ENCODE measurements at regions not wholly inside any gene's neighbourhood (a gene's known extent, or its start where the extent isn't known, plus 50 kb on each side); places are given as distances from the start of the nearest gene placed in this dataset.

- H3K4me3 ChIP-seq (ENCODE audit: low read depth in 2 of 2, low read length in 2 of 2), result no peak overlapping the region
- no peaks in the 10 kb centered on the region for H3K9me3 ChIP-seq (ENCODE audit: control insufficient read depth, insufficient read depth, low read depth, low read length)
- in situ Hi-C loops (cut with HindIII; ENCODE audit: low pct_unique_long_range_greater_than_20kb, low sequenced_read_pairs) (no loop called here), intact Hi-C loops (cut with micrococcal nuclease; ENCODE audit: unreplicated experiment) (no loop called here)
- no peak for TF ChIP-seq SIN3A (IDR thresholded peaks at IDR 0.05; ENCODE audit: borderline replicate concordance, insufficient read depth, low read depth, low read length)
- no peak for TF ChIP-seq TCF7L2 (IDR thresholded peaks at IDR 0.05; ENCODE audit: low read depth, low read length)
- TF ChIP-seq, protein P1, sequence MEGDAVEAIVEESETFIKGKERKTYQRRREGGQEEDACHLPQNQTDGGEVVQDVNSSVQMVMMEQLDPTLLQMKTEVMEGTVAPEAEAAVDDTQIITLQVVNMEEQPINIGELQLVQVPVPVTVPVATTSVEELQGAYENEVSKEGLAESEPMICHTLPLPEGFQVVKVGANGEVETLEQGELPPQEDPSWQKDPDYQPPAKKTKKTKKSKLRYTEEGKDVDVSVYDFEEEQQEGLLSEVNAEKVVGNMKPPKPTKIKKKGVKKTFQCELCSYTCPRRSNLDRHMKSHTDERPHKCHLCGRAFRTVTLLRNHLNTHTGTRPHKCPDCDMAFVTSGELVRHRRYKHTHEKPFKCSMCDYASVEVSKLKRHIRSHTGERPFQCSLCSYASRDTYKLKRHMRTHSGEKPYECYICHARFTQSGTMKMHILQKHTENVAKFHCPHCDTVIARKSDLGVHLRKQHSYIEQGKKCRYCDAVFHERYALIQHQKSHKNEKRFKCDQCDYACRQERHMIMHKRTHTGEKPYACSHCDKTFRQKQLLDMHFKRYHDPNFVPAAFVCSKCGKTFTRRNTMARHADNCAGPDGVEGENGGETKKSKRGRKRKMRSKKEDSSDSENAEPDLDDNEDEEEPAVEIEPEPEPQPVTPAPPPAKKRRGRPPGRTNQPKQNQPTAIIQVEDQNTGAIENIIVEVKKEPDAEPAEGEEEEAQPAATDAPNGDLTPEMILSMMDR (IDR thresholded peaks at IDR 0.05), result no peak
- TF ChIP-seq, protein P2, sequence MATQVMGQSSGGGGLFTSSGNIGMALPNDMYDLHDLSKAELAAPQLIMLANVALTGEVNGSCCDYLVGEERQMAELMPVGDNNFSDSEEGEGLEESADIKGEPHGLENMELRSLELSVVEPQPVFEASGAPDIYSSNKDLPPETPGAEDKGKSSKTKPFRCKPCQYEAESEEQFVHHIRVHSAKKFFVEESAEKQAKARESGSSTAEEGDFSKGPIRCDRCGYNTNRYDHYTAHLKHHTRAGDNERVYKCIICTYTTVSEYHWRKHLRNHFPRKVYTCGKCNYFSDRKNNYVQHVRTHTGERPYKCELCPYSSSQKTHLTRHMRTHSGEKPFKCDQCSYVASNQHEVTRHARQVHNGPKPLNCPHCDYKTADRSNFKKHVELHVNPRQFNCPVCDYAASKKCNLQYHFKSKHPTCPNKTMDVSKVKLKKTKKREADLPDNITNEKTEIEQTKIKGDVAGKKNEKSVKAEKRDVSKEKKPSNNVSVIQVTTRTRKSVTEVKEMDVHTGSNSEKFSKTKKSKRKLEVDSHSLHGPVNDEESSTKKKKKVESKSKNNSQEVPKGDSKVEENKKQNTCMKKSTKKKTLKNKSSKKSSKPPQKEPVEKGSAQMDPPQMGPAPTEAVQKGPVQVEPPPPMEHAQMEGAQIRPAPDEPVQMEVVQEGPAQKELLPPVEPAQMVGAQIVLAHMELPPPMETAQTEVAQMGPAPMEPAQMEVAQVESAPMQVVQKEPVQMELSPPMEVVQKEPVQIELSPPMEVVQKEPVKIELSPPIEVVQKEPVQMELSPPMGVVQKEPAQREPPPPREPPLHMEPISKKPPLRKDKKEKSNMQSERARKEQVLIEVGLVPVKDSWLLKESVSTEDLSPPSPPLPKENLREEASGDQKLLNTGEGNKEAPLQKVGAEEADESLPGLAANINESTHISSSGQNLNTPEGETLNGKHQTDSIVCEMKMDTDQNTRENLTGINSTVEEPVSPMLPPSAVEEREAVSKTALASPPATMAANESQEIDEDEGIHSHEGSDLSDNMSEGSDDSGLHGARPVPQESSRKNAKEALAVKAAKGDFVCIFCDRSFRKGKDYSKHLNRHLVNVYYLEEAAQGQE (IDR thresholded peaks at IDR 0.05; ENCODE audit: insufficient read depth in 1 of 2, low read depth in 2 of 2, low read length in 1 of 2), result no peak
- TF ChIP-seq POLR2AphosphoS5 (IDR thresholded peaks at IDR 0.05; ENCODE audit: low read depth, low read length), result no peak
- ChIA-PET CTCF (no interaction called here), POLR2A (no interaction called here)
- BruUV-seq (replicated peaks), result no TSS peak
- DNase-seq (ENCODE audit: low read depth, low spot score) (no peak), ATAC-seq (no peak)
- H3K4me1 ChIP-seq (ENCODE audit: control insufficient read depth, insufficient read depth, low read length), result no peaks in the 10 kb centered on the region
- H3K27me3 ChIP-seq (ENCODE audit: control insufficient read depth, insufficient read depth, low read length), result no peaks in the 10 kb centered on the region
- no peak overlapping the region for H3K27ac ChIP-seq (ENCODE audit: low read length)
- no peaks in the 10 kb centered on the region for H3K36me3 ChIP-seq (ENCODE audit: control insufficient read depth, insufficient read depth, low read length)
Observed at GRCh38 chr13:74409551-74409950, 275.3 kb upstream of the KLF12 start.

GRCh38 chr13:74406420-74406819, 272.2 kb upstream of the KLF12 start:
- no peak for ATAC-seq
- no TSS peak for BruUV-seq (replicated peaks)

More at GRCh38 chr13:74406420-74406819, 272.2 kb upstream of the KLF12 start:
- H3K27me3 ChIP-seq (ENCODE audit: control insufficient read depth, insufficient read depth, low read length), result no peaks in the 10 kb centered on the region
- no peak for DNase-seq (ENCODE audit: low read depth, low spot score)
- no peaks in the 10 kb centered on the region for H3K4me1 ChIP-seq (ENCODE audit: control insufficient read depth, insufficient read depth, low read length)
- ChIA-PET POLR2A (no interaction called here), CTCF (no interaction called here)
- in situ Hi-C loops (cut with HindIII; ENCODE audit: low pct_unique_long_range_greater_than_20kb, low sequenced_read_pairs), result no loop called here
- no peak overlapping the region for H3K4me3 ChIP-seq (ENCODE audit: low read depth in 2 of 2, low read length in 2 of 2)
- no peaks in the 10 kb centered on the region for H3K9me3 ChIP-seq (ENCODE audit: control insufficient read depth, insufficient read depth, low read depth, low read length)
- intact Hi-C loops (cut with micrococcal nuclease; ENCODE audit: unreplicated experiment), result no loop called here
- no peak overlapping the region for H3K27ac ChIP-seq (ENCODE audit: low read length)
- H3K36me3 ChIP-seq (ENCODE audit: control insufficient read depth, insufficient read depth, low read length), result no peaks in the 10 kb centered on the region
- TF ChIP-seq, protein P2 (IDR thresholded peaks at IDR 0.05; ENCODE audit: insufficient read depth in 1 of 2, low read depth in 2 of 2, low read length in 1 of 2), result no peak
- TF ChIP-seq TCF7L2 (IDR thresholded peaks at IDR 0.05; ENCODE audit: low read depth, low read length) (no peak), SIN3A (IDR thresholded peaks at IDR 0.05; ENCODE audit: borderline replicate concordance, insufficient read depth, low read depth, low read length) (no peak), POLR2AphosphoS5 (IDR thresholded peaks at IDR 0.05; ENCODE audit: low read depth, low read length) (no peak)
- TF ChIP-seq, protein P1 (IDR thresholded peaks at IDR 0.05), result no peak

Measured in Panc1 (cell line).